Panc1 (cell line): ENCODE measurements at regions not wholly inside any gene's neighbourhood (a gene's known extent, or its start where the extent isn't known, plus 50 kb on each side); places are given as distances from the start of the nearest gene placed in this dataset.

Source experiments
- POLR2AphosphoS5 ChIP-seq: IDR thresholded peaks from 2 replicates; pipeline ENCODE4 v1.6.1; 2012; ENCODE audit warnings: mild to moderate bottlenecking, low read depth, low read length, moderate library complexity
- SIN3A ChIP-seq: IDR thresholded peaks from 2 replicates; pipeline ENCODE4 v1.6.1; 2012; ENCODE audit warnings: low read depth, mild to moderate bottlenecking, low read length, moderate library complexity, borderline replicate concordance; ENCODE audit not compliant: insufficient read depth
- TCF7L2 ChIP-seq: IDR thresholded peaks from 2 replicates; pipeline ENCODE4 v1.6.1; 2011; ENCODE audit warnings: mild to moderate bottlenecking, low read depth, low read length, inconsistent platforms
- TF ChIP-seq, protein P1 (sequence below): fragments of 450-650 bp; IDR thresholded peaks from 2 replicates; pipeline ENCODE4 v1.5.1; 2017; ENCODE audit warnings: mild to moderate bottlenecking
- TF ChIP-seq, protein P2 (sequence below), 2 experiments: IDR thresholded peaks; 2 replicates each; pipeline ENCODE4 v1.6.1; 2011 to 2012; ENCODE audit warnings: low read depth in 2 of 2, control low read depth in 1 of 2, low read length in 1 of 2, mild to moderate bottlenecking in 1 of 2, moderate library complexity in 1 of 2; ENCODE audit not compliant: insufficient read depth in 1 of 2

DNA sequence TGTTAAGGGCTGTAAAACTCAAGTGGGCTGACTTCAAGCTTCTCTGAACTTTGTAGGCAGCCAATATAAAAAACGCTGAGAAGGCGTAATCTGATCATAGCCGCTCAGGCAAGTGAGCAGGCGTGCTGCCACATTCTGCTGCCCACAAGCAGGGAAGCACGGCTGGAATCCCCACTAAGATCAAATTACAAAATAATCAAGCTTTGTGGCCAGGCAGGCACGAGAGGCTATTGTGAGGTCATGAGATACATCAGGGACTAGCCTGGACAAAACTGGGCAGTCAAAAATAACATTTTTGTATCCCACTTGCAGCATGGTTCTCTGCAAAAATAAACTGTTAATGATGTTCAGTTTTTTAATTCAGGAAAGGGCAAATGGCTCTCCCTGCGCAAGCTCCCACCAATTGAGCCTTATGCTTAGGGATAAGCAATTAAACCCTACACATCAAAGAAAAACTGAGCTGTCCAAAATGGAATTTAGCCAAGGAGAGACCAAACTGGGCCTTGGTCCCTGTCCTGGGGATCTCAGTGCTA is 64.0 kb downstream of the POU5F2 start:
- no peak for TF ChIP-seq TCF7L2
- TF ChIP-seq, protein P1, sequence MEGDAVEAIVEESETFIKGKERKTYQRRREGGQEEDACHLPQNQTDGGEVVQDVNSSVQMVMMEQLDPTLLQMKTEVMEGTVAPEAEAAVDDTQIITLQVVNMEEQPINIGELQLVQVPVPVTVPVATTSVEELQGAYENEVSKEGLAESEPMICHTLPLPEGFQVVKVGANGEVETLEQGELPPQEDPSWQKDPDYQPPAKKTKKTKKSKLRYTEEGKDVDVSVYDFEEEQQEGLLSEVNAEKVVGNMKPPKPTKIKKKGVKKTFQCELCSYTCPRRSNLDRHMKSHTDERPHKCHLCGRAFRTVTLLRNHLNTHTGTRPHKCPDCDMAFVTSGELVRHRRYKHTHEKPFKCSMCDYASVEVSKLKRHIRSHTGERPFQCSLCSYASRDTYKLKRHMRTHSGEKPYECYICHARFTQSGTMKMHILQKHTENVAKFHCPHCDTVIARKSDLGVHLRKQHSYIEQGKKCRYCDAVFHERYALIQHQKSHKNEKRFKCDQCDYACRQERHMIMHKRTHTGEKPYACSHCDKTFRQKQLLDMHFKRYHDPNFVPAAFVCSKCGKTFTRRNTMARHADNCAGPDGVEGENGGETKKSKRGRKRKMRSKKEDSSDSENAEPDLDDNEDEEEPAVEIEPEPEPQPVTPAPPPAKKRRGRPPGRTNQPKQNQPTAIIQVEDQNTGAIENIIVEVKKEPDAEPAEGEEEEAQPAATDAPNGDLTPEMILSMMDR = no peak
- TF ChIP-seq POLR2AphosphoS5 = no peak
- TF ChIP-seq, protein P2, sequence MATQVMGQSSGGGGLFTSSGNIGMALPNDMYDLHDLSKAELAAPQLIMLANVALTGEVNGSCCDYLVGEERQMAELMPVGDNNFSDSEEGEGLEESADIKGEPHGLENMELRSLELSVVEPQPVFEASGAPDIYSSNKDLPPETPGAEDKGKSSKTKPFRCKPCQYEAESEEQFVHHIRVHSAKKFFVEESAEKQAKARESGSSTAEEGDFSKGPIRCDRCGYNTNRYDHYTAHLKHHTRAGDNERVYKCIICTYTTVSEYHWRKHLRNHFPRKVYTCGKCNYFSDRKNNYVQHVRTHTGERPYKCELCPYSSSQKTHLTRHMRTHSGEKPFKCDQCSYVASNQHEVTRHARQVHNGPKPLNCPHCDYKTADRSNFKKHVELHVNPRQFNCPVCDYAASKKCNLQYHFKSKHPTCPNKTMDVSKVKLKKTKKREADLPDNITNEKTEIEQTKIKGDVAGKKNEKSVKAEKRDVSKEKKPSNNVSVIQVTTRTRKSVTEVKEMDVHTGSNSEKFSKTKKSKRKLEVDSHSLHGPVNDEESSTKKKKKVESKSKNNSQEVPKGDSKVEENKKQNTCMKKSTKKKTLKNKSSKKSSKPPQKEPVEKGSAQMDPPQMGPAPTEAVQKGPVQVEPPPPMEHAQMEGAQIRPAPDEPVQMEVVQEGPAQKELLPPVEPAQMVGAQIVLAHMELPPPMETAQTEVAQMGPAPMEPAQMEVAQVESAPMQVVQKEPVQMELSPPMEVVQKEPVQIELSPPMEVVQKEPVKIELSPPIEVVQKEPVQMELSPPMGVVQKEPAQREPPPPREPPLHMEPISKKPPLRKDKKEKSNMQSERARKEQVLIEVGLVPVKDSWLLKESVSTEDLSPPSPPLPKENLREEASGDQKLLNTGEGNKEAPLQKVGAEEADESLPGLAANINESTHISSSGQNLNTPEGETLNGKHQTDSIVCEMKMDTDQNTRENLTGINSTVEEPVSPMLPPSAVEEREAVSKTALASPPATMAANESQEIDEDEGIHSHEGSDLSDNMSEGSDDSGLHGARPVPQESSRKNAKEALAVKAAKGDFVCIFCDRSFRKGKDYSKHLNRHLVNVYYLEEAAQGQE (IDR thresholded peaks at IDR 0.05; ENCODE audit: insufficient read depth in 1 of 2, low read depth in 2 of 2, low read length in 1 of 2) = no peak
- no peak for TF ChIP-seq SIN3A
